ENCODE measurements at regions not wholly inside any gene's neighbourhood (a gene's known extent, or its start where the extent isn't known, plus 50 kb on each side); places are given as distances from the start of the nearest gene placed in this dataset.

- TF ChIP-seq TOX (CRISPR knock-in tag; IDR thresholded peaks at IDR 0.05; ENCODE audit: borderline replicate concordance) (no peak), OSR1 (CRISPR knock-in tag; IDR thresholded peaks at IDR 0.05) (no peak), ZNF565 (CRISPR knock-in tag; conservative IDR thresholded peaks at IDR 0.05; ENCODE audit: low read depth) (no peak), ZNF70 (CRISPR knock-in tag; IDR thresholded peaks at IDR 0.05) (no peak), PPARA (CRISPR knock-in tag; IDR thresholded peaks at IDR 0.05; ENCODE audit: borderline replicate concordance) (no peak), SNAI2 (CRISPR knock-in tag; IDR thresholded peaks at IDR 0.05) (no peak), CREB5 (CRISPR knock-in tag; IDR thresholded peaks at IDR 0.05; ENCODE audit: low read depth) (no peak), GLIS3 (CRISPR knock-in tag; IDR thresholded peaks at IDR 0.05) (no peak), ZFP3 (CRISPR knock-in tag; IDR thresholded peaks at IDR 0.05) (no peak), ARNTL (CRISPR knock-in tag; IDR thresholded peaks at IDR 0.05; ENCODE audit: borderline replicate concordance, low read depth) (no peak), ZC3H10 (CRISPR knock-in tag; IDR thresholded peaks at IDR 0.05) (no peak)
- TF ChIP-seq, protein P1, sequence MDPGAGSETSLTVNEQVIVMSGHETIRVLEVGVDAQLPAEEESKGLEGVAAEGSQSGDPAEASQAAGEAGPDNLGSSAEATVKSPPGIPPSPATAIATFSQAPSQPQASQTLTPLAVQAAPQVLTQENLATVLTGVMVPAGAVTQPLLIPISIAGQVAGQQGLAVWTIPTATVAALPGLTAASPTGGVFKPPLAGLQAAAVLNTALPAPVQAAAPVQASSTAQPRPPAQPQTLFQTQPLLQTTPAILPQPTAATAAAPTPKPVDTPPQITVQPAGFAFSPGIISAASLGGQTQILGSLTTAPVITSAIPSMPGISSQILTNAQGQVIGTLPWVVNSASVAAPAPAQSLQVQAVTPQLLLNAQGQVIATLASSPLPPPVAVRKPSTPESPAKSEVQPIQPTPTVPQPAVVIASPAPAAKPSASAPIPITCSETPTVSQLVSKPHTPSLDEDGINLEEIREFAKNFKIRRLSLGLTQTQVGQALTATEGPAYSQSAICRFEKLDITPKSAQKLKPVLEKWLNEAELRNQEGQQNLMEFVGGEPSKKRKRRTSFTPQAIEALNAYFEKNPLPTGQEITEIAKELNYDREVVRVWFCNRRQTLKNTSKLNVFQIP (CRISPR knock-in tag; IDR thresholded peaks at IDR 0.05; ENCODE audit: borderline replicate concordance, low read depth): no peak
- TF ChIP-seq, protein P2, sequence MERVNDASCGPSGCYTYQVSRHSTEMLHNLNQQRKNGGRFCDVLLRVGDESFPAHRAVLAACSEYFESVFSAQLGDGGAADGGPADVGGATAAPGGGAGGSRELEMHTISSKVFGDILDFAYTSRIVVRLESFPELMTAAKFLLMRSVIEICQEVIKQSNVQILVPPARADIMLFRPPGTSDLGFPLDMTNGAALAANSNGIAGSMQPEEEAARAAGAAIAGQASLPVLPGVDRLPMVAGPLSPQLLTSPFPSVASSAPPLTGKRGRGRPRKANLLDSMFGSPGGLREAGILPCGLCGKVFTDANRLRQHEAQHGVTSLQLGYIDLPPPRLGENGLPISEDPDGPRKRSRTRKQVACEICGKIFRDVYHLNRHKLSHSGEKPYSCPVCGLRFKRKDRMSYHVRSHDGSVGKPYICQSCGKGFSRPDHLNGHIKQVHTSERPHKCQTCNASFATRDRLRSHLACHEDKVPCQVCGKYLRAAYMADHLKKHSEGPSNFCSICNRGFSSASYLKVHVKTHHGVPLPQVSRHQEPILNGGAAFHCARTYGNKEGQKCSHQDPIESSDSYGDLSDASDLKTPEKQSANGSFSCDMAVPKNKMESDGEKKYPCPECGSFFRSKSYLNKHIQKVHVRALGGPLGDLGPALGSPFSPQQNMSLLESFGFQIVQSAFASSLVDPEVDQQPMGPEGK (CRISPR knock-in tag; IDR thresholded peaks at IDR 0.05; ENCODE audit: borderline replicate concordance): no peak
These were observed 149.5 kb upstream of the MON1B start for GRCh38 chr16:77041468-77041867.

Measured in SK-N-SH treated with all-trans-retinoic acid at 6 μM for 48 hours (cell line).